22Rv1 (cell line): ENCODE measurements at regions not wholly inside any gene's neighbourhood (a gene's known extent, or its start where the extent isn't known, plus 50 kb on each side); places are given as distances from the start of the nearest gene placed in this dataset.
"Not testable (repeated sequence)": the region's sequence is repeated elsewhere in the genome, so short reads cannot be mapped to it uniquely, and the experiment has no call there.

Experiments used
- ZFX ChIP-seq: fragments of 450-650 bp; IDR thresholded peaks from 2 replicates; pipeline ENCODE4 v1.6.1; 2017; ENCODE audit warnings: antibody characterized with exemption, borderline replicate concordance
- TF ChIP-seq, protein P1 (sequence below): fragments of 450-650 bp; IDR thresholded peaks from 2 replicates; pipeline ENCODE4 v1.5.1; 2017; ENCODE audit warnings: mild to moderate bottlenecking

DNA sequence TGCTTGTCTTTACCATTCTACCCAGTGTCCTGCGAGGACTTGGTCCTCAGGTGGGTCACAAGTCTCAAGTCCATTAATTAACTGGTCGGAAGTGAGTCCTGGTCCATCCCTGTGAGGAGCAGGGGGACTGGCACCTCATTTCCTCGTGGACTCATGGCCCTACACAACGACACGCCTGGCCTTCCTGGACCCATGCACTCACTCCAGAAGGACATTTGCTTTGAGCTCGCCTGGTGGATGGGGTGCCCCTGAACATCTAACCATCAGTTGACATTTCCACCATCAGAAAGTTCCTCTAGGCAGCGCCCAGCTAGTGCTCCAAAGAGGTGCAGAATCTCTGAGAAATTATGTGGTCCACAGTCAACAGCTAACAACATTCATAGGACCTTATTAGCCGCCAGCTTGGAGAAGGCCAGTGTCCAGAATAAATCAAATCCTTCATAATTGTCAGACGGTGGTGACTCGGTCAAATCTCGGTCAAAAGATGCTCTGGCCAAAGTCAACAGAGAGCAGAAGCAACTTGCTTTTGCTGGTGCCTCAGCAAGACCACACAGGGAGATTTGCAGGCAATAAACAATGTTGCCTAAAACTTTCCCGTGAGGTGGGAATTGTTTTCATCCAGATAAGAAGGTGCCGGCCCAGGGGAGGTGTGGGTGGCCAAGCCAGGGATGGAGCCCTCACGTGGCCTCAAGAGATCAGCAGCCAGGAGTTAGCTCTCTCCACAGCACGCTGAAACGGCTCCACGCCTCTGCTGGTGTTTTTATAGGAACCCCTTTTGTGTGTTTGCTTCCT, 119.9 kb upstream of the FAM20C start:
- TF ChIP-seq, protein P1, sequence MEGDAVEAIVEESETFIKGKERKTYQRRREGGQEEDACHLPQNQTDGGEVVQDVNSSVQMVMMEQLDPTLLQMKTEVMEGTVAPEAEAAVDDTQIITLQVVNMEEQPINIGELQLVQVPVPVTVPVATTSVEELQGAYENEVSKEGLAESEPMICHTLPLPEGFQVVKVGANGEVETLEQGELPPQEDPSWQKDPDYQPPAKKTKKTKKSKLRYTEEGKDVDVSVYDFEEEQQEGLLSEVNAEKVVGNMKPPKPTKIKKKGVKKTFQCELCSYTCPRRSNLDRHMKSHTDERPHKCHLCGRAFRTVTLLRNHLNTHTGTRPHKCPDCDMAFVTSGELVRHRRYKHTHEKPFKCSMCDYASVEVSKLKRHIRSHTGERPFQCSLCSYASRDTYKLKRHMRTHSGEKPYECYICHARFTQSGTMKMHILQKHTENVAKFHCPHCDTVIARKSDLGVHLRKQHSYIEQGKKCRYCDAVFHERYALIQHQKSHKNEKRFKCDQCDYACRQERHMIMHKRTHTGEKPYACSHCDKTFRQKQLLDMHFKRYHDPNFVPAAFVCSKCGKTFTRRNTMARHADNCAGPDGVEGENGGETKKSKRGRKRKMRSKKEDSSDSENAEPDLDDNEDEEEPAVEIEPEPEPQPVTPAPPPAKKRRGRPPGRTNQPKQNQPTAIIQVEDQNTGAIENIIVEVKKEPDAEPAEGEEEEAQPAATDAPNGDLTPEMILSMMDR, result not testable (repeated sequence)
- not testable (repeated sequence) for TF ChIP-seq ZFX
